ENCODE measurements at regions not wholly inside any gene's neighbourhood (a gene's known extent, or its start where the extent isn't known, plus 50 kb on each side); places are given as distances from the start of the nearest gene placed in this dataset.

GRCh38 chr5:135253601-135254178, 145.3 kb downstream of the MACROH2A1 start:
- no peak for TF ChIP-seq FOXP2 (optimal IDR thresholded peaks at IDR 0.05; ENCODE audit: borderline replicate concordance, extremely low read depth, extremely low read length, insufficient read depth)

- TF ChIP-seq FOXP2 (optimal IDR thresholded peaks at IDR 0.05; ENCODE audit: borderline replicate concordance, extremely low read depth, extremely low read length, insufficient read depth) = no peak
- TF ChIP-seq REST (IDR thresholded peaks at IDR 0.05; ENCODE audit: insufficient read depth in 1 of 2, low read depth in 2 of 2, low read length in 2 of 2) = no peak
- TF ChIP-seq POLR2AphosphoS5 (IDR thresholded peaks at IDR 0.05; ENCODE audit: low read depth, low read length) = no peak
- TF ChIP-seq SIN3A (IDR thresholded peaks at IDR 0.05; ENCODE audit: borderline replicate concordance, insufficient read depth, low read length) = no peak
- TF ChIP-seq TAF1 (IDR thresholded peaks at IDR 0.05; ENCODE audit: borderline replicate concordance, insufficient read depth, low read length) = no peak
Measured at GRCh38 chr5:135251093-135251492, 147.9 kb downstream of the MACROH2A1 start.

GRCh38 chr5:135250671-135251070, 148.4 kb downstream of the MACROH2A1 start:
- no peak for TF ChIP-seq POLR2AphosphoS5 (IDR thresholded peaks at IDR 0.05; ENCODE audit: low read depth, low read length)
- TF ChIP-seq FOXP2 (optimal IDR thresholded peaks at IDR 0.05; ENCODE audit: borderline replicate concordance, extremely low read depth, extremely low read length, insufficient read depth) = no peak
- no peak for TF ChIP-seq SIN3A (IDR thresholded peaks at IDR 0.05; ENCODE audit: borderline replicate concordance, insufficient read depth, low read length)
- no peak for TF ChIP-seq TAF1 (IDR thresholded peaks at IDR 0.05; ENCODE audit: borderline replicate concordance, insufficient read depth, low read length)
- no peak for TF ChIP-seq REST (IDR thresholded peaks at IDR 0.05; ENCODE audit: insufficient read depth in 1 of 2, low read depth in 2 of 2, low read length in 2 of 2)

GRCh38 chr5:135249658-135250057, 149.4 kb downstream of the MACROH2A1 start:
- TF ChIP-seq POLR2AphosphoS5 (IDR thresholded peaks at IDR 0.05; ENCODE audit: low read depth, low read length) (no peak), TAF1 (IDR thresholded peaks at IDR 0.05; ENCODE audit: borderline replicate concordance, insufficient read depth, low read length) (no peak), SIN3A (IDR thresholded peaks at IDR 0.05; ENCODE audit: borderline replicate concordance, insufficient read depth, low read length) (no peak)

GRCh38 chr5:135248801-135249231, 150.2 kb downstream of the MACROH2A1 start:
- no peak for TF ChIP-seq REST (IDR thresholded peaks at IDR 0.05; ENCODE audit: insufficient read depth in 1 of 2, low read depth in 2 of 2, low read length in 2 of 2)
- TF ChIP-seq TAF1 (IDR thresholded peaks at IDR 0.05; ENCODE audit: borderline replicate concordance, insufficient read depth, low read length) = no peak
- no peak for TF ChIP-seq FOXP2 (optimal IDR thresholded peaks at IDR 0.05; ENCODE audit: borderline replicate concordance, extremely low read depth, extremely low read length, insufficient read depth)
- TF ChIP-seq SIN3A (IDR thresholded peaks at IDR 0.05; ENCODE audit: borderline replicate concordance, insufficient read depth, low read length) = no peak
- no peak for TF ChIP-seq POLR2AphosphoS5 (IDR thresholded peaks at IDR 0.05; ENCODE audit: low read depth, low read length)

- TF ChIP-seq FOXP2 (optimal IDR thresholded peaks at IDR 0.05; ENCODE audit: borderline replicate concordance, extremely low read depth, extremely low read length, insufficient read depth) = no peak
- no peak for TF ChIP-seq TAF1 (IDR thresholded peaks at IDR 0.05; ENCODE audit: borderline replicate concordance, insufficient read depth, low read length)
- no peak for TF ChIP-seq REST (IDR thresholded peaks at IDR 0.05; ENCODE audit: insufficient read depth in 1 of 2, low read depth in 2 of 2, low read length in 2 of 2)
Measured at GRCh38 chr5:135246923-135247795, 151.9 kb downstream of the MACROH2A1 start.
